Activated CD4-positive, alpha-beta T cell treated with anti-CD3 and anti-CD28 coated beads for 1 hour (primary cell): ENCODE measurements at regions not wholly inside any gene's neighbourhood (a gene's known extent, or its start where the extent isn't known, plus 50 kb on each side); places are given as distances from the start of the nearest gene placed in this dataset.

Experiments
- DNase-seq: peaks from one replicate; pipeline ENCODE4 v3.0.0-alpha.2; 2020

DNA sequence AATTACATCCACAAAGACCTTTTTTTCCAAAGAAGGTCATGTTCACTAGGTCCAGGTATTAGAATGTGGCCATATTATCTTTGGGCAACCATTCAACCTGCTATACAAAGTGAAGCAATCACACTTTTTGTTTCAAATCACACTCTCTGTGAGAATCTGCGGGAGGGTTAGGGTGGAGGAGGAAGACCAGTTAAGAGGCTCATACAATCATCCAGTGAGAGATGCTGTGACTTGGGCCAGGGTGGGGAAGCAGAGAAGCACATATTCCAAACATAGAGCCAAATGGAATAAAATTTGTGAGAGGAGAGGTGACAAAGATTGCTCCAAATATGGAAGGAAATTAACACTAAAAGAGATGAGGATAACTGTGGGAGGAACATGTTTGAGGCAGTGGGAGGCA lies 351.6 kb downstream of the CYRIA start:
- no peak for DNase-seq

DNA sequence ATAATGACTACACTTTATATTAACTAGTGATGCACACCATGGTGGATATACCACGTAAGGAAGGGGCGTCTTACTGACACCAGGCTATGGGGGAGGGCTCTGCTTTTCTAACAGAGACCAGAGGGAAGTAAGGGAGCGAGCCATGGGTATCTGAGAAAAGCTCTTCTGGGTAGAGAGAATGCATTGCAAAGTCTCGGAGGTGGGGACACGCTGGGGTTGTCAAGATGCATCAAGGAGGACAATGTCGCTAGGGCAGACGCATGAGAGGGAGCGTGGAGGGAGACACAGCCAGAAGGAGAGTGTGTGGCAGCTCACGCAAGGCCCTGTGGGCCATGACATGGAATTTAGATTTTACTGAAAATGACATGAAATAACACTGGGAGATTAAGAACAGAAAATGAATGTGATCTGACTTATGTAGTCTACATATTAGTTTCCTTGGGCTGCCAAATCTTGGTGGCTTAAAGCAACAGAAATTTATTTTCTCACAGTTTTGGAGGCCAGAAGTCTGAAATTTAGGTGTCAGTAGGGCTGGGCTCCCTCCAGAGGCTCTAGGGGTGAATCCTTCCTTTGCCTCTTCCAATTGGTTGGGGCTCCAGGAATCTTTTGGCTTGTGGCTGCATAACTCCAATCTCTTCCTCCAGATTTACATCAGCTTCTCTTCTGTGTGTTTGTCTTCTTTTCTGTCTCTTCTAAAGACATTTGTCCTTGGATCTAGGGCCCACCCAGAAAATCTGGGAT lies 352.2 kb downstream of the CYRIA start:
- DNase-seq: no peak

DNA sequence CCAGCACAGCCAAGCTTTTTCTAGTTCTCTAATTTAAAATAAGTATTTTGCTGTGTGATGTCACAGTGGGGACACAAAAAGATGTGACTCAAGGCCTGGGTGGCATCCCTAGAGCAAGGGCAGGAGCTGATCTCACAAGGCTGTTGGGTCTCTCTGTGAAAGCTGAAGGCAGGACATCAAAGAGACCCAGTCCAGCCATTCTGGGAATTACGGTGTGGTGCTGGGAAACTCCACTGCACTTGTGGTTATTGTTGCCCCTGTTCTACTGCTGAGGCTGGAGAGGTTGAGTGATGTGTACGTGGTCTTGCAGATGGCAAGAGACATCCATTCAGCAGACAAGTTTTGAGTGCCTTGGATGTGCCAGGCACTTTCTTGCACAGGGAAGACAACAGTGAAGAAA lies 352.9 kb downstream of the CYRIA start:
- DNase-seq: no peak

DNA sequence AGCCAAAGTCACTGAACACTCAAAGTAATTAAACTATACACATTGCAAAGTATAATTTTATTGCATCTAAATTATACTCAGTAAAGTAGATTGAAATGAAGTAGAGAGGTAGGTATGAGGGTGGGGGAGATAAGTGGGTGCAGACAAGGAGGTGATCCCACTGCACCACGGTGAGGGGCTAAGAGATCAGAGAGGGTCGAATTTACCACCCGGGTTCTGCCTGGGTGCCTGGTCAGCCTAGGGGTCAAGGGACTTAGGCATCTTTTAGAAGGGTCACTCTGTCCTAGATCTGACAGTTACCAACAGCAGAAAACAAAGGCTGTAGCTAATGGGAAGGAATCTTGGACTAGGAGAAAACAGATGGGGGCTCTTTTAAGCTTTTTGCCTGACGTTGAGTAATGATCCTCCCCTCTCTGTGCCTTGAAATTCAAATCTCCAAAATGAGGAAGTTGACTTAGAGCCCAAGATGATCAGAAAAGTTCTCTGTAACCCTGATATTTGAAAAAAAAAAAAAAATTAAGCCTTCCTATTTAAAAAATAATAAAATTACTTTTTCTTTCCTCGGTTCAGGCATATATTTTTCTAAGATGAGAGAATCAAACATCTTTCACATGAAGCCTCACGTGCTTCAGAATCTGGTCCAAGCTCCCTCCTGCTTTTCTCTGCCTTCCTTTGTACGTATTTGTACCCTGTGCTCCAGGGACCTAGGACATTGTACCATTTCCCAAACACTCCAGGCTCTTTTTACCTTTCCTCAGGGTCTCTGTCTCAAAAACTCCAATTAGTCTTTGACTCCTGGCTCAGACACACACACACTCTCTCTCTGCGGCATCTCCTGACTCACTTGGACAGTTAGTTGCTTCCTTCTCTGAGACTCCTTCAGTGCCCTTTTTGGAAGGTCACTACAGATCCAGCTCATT lies 353.9 kb downstream of the CYRIA start:
- DNase-seq: no peak

DNA sequence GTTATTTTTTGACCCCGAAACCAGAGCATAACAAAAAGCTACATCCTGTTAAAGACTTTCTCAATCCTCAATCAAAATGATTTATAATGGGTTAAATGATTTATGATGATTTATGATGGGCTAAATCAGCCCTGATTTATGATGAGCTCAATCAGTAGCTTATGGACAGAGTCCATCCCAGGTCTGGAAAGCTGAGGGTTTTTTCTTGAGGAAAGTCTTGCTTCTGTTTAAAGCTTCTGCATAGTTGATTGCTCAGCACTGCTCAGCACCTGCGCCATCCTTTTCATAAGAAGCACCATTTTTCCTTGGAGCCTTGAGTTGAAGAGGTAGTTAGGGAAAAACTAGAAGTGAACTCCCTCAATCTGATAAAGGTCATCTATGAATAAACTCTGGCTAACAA lies 356.8 kb downstream of the CYRIA start:
- DNase-seq: no peak

DNA sequence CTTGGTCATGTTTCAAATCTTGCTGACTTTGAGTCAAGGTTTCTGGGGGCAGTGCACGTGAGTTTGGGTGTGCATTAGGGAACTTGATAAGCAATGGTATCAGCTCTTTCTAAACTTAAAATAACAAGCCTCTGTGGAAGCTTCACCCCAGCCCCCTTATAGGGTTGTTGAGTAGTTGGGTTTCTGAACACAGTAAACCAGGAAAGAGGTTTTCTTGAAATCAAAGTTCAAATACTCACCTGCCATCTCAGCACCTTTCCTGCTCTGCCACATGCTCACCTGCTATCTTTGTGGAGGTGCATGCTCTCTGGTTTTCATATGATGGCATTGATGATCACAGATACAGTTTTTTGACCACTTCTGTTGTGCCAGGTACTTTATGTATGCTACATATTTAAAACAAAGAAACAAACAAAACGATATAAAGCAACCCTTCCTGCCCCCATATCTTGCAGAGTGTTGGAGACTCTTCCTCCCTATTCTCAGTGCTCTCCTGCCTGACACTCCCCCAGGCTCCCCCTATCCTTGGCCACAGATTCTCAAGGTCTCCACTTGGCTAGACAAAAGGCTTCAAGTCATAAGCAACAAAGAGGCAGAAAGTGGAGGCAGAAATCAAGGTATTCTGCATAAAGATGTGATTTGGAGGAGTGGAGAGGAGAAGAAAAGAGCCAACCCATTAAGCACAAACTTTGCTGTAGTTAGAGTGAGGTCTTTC lies 360.6 kb downstream of the CYRIA start:
- no peak for DNase-seq

DNA sequence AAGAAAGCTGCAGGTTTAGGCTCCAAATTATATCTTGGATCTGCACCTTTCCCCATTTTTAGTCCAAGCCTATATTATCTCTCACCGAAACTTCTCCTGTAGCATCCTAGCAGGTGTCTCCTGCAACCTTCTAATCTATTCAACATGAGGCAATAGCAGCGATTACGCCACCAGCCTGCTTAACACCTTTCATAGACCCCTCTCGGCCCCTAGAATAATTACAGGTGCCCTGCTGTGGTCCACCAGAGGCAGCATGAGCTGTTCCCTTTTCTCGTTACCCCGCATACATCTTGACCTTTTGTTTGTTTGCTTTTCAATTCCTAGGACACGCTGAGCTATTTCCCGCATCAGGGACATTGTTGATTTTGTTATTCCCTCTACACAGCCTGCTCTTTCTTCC lies 361.9 kb downstream of the CYRIA start:
- DNase-seq: no peak

DNA sequence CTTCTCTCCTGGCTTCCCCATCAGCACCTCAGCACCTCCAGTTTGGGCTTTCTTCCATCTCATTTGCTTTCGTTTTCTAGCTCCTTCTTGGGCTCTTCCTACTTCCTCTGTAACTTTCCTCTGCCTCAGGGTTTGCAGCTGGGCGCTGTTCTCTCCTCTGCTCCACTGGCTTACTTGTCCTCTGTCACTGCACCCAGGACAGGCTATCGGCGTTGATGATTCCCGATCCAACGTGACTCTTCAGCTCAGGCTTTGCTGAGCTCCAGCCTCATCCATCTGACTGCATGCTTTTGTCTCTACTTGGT lies 362.4 kb downstream of the CYRIA start:
- DNase-seq: no peak

DNA sequence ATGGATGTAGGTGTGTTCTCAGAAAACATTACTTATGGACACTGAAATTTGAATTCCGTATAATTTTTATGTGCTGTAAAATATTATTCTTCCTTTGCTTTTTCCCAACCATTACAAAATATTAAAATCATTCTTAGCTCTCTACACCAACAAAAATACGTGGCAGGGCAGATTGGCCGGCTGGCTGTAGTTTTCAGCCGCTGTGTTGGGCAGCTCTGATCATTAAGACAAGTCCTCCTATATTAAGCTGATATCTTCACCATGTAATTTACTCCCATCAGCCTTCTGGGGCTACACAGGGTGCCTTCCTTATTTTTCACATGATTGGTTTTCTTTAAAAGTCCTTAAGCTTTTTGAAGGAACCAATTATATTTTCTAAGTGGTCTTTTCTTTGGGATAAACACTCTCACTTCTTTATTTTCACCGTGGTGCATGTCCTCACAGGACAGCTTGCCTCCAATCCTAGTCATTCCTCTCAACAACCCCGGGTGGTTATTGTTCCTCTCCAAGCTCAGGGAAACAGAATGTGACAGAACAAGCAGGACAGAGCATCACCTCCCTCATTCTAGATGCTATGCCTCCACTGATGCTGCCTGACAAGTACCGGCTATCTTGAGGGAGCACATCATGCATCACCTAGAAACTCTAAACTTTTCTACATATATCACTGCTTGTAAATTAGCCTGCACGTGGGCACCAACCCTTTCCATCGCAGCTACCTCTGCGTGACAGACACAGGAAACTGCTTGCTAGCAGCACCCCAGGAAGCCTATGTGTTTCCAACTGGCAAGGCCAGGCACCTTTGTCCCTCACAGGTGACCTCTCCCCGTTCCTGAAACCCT lies 362.3 kb downstream of the MYCN start:
- DNase-seq: no peak

DNA sequence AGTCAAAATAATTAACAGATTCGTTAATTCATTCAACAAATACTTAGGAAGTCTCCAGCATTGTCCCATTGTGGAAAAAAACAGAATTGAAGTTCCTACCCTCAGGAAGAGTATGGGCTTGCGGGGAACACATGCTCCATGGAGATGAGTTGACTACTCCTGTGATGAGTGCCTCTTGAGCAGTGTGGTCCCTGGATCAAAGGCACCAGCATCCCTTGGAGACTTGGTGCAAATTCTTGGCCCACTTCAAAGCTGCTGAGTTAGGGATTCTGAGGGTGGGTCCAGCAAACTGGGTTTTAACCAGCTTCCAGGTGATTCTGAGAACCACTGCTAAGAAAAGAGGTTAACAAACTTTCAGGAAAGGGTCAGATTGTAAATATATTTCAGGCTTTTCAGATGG lies 361.6 kb downstream of the MYCN start:
- DNase-seq: no peak

DNA sequence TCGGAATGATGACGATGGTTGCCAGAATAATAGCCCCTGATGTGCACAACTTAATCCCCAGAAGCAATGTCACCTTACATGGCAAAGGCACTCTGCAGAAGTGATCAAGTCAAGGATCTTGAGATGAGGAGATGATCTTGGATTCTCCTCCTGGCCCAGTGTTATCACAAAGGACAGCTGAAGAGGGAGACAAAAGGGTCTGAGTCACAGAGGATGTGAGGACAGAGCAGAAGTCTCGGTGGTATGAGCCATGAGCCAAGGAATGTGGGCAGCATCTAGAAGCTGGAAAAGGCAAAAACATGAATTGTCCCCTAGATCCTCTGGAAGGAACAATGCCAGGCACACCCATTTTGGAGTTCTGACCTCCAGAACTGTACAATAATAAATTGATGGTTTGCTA lies 358.5 kb downstream of the MYCN start:
- DNase-seq: no peak

DNA sequence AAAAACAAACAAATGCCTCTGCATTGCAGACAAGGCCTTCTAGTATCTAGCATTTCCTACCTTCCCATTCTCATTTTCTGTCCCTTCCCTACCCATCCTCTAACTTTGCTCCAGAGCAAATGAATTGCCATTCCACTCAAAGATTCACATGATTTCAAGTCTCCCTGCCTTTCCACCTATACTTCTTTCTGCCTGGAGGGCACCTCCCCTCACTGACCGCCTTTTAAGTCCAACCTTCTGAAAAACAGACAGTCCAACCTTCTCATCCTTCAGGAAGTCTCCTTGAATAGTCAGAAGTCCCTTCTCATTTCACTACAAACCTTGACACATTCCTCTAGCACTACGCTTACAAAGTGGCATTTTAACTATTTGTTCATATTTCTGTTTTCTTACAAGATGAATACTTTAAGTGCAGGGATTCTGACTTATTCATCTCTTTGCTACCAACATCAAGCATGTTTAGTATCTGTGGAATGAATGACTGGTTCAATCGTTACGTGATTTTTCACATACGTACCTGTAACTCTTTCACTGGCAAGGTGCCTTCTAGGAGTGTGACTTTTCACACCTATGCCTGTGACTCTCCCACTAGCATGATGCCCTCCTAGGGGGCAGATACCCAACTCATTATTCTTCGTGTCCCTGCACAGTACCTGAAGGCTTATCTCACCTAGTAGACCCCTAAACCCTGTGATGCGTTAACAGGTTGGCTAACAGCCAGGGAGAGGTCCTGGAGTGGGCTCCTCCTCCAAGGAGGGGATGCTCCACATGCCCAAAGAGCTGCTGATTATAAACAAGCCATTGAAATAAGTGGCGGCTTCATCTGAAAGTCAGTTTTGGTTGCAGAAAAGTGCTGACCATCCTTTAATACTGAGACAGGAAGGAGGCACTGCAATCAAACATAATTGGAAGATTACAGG lies 356.2 kb downstream of the MYCN start:
- no peak for DNase-seq

DNA sequence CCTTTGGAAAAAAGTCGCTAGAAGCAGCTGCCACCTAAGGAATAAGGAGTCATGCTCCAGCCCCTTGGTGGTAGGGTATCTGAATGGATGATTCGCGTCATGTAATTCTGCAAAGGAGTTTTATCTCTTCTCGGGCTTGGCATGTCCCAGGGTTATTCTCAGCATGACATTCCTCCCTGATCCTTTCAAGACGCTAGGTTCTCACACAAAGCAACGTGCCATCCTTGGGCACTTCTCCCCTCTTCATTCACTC lies 355.6 kb downstream of the MYCN start:
- DNase-seq: no peak

DNA sequence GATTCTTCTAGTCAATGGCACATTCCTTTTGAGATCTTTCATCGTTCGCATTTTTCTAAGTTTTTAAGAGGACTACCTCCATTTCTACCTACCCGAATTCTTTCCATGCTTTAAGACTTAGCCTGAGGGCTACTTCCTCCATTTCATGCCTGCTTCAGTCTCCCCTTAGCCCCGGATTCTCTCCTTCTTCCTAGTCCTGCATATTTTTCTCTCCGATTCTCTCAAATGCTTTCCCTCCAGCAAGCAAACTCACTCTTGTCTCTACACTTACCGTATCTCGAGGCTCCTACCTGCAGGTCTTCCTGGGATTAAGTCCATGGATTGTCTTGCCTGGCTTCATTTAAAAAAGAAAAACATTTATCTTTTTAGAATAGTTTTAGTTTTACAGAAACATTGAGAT lies 354.4 kb downstream of the MYCN start:
- no peak for DNase-seq

DNA sequence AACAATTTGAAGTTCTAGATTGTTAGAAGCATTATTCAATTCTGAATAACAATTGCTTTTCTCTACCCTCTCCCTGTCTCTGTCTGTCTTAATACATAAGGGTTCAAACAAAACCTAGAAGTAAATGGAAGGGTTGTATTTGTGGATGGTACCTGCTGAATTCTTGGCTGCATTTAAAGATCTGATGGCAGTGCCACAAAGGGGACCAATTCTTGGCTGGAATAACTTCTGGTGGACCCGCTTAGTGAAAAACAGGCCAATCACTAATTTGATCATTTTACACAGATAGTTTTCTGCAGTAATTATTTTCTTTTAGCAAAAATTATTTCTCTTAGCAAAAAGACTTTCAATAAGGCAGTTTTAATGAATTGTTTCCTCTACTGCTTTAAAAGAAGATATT lies 353.5 kb downstream of the MYCN start:
- no peak for DNase-seq

DNA sequence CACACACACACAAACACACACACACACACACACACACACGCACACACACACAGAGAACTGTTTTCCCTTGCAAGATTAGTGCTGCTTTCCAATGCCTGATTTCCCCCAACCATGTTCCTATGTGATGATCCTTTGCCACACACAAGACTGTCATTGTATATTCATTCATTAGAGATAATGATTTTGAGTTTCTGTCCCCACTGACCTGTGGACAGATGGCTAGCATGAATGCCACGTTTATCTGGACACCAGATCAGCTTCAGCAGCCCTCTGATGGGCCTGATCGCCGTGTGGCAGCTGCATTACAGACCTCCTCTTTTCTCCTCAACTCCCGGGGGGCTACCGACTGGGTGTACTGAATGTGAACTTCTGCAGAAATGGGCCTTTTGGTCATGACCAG lies 353.0 kb downstream of the MYCN start:
- no peak for DNase-seq

DNA sequence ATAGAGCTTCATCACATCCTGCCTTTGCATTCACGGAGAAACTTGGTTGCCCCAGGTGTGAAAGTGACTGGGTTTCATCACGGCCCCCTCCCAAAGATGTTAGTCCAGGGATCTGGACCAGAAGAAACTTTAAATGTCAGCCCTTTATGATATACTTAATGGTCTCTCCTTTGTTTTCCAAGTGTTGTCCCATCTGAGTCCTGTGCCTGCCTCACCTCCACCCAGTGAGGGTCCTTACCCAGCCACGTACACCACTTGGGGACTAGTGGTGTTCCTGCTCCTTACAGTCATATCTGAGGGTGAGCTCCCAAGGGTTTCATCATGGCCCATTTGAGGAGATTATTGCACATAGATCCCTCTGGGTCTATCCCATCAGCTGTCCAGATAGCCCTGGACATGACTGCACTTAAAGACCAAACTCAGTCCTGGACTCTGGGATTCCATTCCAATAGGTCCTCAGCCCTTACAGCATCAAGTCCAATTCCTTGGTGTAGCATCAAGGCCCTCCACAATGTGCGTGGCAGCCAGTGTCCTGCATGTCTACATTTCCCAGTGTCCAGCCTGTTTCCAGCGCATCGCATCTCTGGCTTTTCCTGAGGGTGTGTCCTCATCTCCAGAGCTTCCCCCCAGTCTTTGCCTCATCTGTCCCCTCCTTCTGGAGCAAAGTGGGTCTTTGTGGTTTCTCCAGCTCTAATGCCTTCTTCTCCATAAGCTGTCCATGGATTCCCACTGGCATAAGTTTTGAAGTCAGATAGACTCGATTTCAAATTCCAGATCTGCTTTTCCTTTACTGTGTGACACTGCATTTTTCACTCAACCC lies 351.6 kb downstream of the MYCN start:
- no peak for DNase-seq

DNA sequence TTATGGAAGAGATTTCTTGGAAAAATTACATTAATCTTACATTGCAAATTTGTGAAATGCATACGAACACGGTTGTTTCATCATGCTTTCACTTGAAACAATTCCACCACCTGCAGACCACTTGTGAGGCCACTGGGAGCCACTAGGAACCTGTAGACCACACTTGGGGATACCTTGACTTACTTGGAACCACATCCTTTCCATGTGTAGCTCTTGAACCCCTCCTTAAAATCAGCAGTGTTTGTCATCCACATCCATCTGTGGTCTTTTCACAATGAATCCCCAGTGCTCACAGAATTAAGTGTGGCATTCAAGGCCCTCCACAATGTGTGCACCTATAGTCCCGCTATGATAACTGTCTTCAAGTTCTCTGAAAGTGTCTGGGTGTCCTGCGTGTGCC lies 350.9 kb downstream of the MYCN start:
- no peak for DNase-seq

DNA sequence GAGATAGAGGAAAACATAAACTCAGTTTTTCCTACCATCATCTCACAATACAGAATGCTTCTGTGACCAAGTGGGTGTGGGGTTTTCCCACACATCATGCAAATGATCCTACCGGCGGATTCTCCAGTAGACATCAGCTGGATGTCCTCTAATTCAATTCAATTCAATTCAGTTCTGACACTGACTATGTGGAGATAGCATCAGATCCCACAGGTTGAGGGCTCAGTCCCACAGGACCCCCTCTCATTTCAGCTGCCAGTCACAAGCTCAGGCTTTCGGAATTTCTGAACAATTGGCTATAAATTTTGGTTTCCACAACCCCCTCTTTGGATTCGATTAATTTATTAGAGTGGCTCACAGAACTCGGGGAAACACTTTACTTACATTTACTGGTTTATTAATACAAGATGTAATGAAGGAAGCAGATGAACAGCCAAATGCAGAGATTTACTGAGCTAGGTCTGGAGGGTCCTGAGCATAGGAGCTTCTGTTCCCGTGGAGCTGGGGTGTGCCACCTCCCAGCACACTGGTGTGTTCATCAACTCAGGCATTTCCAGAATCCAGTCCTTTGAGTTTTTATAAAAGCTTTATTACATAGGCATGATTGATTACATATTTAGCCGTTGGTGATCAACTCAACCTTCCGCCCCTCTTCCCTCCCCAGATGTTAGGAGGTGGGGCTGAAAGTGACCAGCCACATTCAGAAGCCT lies 350.1 kb downstream of the MYCN start:
- no peak for DNase-seq

DNA sequence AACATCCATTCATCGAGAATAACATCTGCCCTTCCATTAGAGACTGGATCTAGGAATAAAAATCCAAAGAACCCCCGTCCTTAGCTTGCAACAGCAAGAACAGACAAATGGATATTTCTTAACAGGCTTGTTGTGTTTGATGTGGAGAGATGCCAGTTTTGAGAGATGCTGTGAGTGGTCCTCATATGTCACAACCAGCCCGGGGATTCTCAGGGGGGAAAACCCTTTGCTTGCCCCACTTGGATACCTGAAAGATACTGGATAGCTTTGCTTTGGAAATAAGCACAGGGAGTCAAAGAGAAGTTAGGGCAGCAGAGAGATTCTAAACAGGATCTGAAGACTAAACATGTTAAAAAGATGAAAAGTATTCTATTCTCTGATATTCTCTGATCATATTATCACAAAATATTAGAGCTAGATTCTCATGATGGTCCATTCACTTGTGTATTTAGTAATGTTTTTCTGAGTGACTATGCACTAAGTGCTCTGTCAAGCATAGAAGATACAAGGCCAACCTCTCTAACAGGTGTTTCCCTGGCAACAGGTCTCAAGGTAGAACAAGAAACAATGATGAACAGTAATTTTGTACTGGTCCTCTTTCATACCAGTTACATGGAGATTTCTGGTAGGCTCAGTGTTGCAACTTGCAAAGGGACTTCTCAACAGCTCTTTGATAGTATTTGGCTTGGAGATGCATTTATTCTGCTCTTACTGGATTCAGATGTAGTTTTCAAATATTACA lies 348.2 kb downstream of the MYCN start:
- no peak for DNase-seq
